Testis (tissue), 2 donors: ENCODE measurements at regions not wholly inside any gene's neighbourhood (a gene's known extent, or its start where the extent isn't known, plus 50 kb on each side); places are given as distances from the start of the nearest gene placed in this dataset.
"Not testable (repeated sequence)": the region's sequence is repeated elsewhere in the genome, so short reads cannot be mapped to it uniquely, and the experiment has no call there.

Source experiments
- DNase-seq: peaks from one replicate; pipeline ENCODE4 v3.0.0-alpha.2; 2019
- H3K27ac ChIP-seq, 2 donors: fragments of 200-600 bp; sonication (generic); one replicate each; pipeline ENCODE4 v1.5.1; 2019
- H3K27me3 ChIP-seq: fragments of 200-600 bp; sonication (generic); one replicate; pipeline ENCODE4 v1.5.1; 2019
- H3K36me3 ChIP-seq: fragments of 200-600 bp; sonication (generic); one replicate; pipeline ENCODE4 v1.5.1; 2017; ENCODE audit warnings: low read depth; ENCODE audit errors: missing control alignments
- H3K4me1 ChIP-seq: fragments of 200-600 bp; sonication (generic); one replicate; pipeline ENCODE4 v1.5.1; 2019
- H3K4me3 ChIP-seq, 2 donors: fragments of 200-600 bp; sonication (generic); one replicate each; pipeline ENCODE4 v1.5.1; 2017 to 2019
- H3K9me3 ChIP-seq: fragments of 200-600 bp; sonication (generic); one replicate; pipeline ENCODE4 v1.5.1; 2017
- POLR2A ChIP-seq: fragments of 450-650 bp; IDR thresholded peaks from one replicate; pipeline ENCODE4 v1.6.1; 2017; ENCODE audit warnings: antibody characterized with exemption, mild to moderate bottlenecking, moderate library complexity
- WGBS, 2 donors: methylation state at CpG; one replicate each; pipeline ENCODE4 v1.1.5; 2018; 5-methylcytosine and 5-hydroxymethylcytosine counted together
- intact Hi-C: fragments of 100-400 bp; cut with DNase I; formaldehyde crosslinking; loops from one replicate; pipeline ENCODE4 v1.15.1; 2023; ENCODE audit warnings: low total_unique reads
- TF ChIP-seq, protein P1 (sequence below), 3 experiments: fragments of 450-650 bp in 2 of 3; fragments of 200-600 bp in 1 of 3; sonication (generic) in 1 of 3; IDR thresholded peaks; one replicate each; pipeline ENCODE4 v1.5.1; 2016 to 2019; ENCODE audit warnings: antibody characterized with exemption in 3 of 3, mild to moderate bottlenecking in 2 of 3, moderate library complexity in 1 of 3

- no peak for DNase-seq
- H3K4me3 ChIP-seq, result no peak overlapping the region
- WGBS, 2 donors, result 85 to 89% methylated on average over 1 of the region's 1 CpG
- intact Hi-C loops, result no loop called here
- H3K27ac ChIP-seq, result no peak overlapping the region
- H3K27me3 ChIP-seq, result no peaks in the 10 kb centered on the region
- no peaks in the 10 kb centered on the region for H3K36me3 ChIP-seq
- no peaks in the 10 kb centered on the region for H3K9me3 ChIP-seq
- no peaks in the 10 kb centered on the region for H3K4me1 ChIP-seq
- TF ChIP-seq, protein P1, sequence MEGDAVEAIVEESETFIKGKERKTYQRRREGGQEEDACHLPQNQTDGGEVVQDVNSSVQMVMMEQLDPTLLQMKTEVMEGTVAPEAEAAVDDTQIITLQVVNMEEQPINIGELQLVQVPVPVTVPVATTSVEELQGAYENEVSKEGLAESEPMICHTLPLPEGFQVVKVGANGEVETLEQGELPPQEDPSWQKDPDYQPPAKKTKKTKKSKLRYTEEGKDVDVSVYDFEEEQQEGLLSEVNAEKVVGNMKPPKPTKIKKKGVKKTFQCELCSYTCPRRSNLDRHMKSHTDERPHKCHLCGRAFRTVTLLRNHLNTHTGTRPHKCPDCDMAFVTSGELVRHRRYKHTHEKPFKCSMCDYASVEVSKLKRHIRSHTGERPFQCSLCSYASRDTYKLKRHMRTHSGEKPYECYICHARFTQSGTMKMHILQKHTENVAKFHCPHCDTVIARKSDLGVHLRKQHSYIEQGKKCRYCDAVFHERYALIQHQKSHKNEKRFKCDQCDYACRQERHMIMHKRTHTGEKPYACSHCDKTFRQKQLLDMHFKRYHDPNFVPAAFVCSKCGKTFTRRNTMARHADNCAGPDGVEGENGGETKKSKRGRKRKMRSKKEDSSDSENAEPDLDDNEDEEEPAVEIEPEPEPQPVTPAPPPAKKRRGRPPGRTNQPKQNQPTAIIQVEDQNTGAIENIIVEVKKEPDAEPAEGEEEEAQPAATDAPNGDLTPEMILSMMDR (IDR thresholded peaks at IDR 0.05), result no peak
These were observed 158.5 kb upstream of the AUTS2 start for GRCh38 chr7:69439636-69440325.

DNA sequence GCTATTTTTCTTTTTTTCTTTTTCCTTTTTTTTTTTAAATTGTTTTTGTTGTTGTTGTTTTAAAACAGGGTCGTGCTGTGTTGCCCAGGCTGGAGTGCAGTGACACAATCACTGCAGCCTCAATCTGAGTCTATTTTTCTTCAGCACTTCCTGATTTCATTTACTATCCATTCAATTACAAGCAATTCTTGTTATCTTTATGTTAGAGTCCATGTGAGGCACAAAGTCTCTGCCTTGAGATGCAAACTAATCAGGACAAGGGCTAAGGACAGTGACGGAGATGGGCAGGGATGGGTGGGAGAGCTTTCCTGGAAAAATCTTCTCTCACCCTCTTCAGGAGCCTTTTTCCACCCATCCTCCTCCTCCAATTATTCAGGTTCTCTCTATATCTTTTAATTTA is 157.3 kb upstream of the AUTS2 start:
- Histone ChIP-seq H3K27ac (no peak overlapping the region), H3K27me3 (no peaks in the 10 kb centered on the region), H3K9me3 (no peaks in the 10 kb centered on the region), H3K4me3 (no peak overlapping the region), H3K4me1 (peaks cover 6% of the 10 kb centered on the region), H3K36me3 (no peaks in the 10 kb centered on the region)
- intact Hi-C loops, result no loop called here
- no peak for DNase-seq
- TF ChIP-seq, protein P1 (IDR thresholded peaks at IDR 0.05), result no peak
- WGBS, 2 donors, result 86 to 92% methylated on average over 2 of the region's 2 CpGs

- no peaks in the 10 kb centered on the region for H3K9me3 ChIP-seq
- H3K4me1 ChIP-seq, result peaks cover 6% of the 10 kb centered on the region
- H3K4me3 ChIP-seq, result no peak overlapping the region
- H3K36me3 ChIP-seq, result no peaks in the 10 kb centered on the region
- 71 to 88% methylated on average over 2 of the region's 2 CpGs for WGBS, 2 donors
- no peak for DNase-seq
- no peaks in the 10 kb centered on the region for H3K27me3 ChIP-seq
- intact Hi-C loops, result no loop called here
- TF ChIP-seq, protein P1 (IDR thresholded peaks at IDR 0.05), result no peak
- no peak for TF ChIP-seq POLR2A
- no peak overlapping the region for H3K27ac ChIP-seq
These were observed 155.1 kb upstream of the AUTS2 start for GRCh38 chr7:69443136-69443535.

DNA sequence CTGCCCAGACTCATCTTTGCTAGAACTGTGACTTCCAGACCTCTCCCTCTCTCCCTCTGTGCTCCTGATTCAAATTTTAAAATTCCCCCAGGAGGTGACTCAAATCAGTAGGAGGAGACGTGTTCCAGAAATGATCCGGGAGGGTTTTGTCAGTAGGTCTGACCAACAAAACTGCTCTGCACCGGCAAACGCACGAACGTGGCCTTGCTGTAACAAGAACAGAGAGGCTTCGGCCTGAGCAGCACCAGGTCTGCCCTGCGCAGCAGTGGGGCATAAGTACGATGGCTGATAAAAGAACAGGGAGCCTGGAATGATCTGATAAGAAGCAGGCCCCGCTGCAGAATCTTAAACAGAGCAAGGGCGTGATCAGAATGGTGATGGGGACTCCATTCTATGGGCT is 152.7 kb upstream of the AUTS2 start:
- no peaks in the 10 kb centered on the region for H3K27me3 ChIP-seq
- intact Hi-C loops, result no loop called here
- H3K9me3 ChIP-seq, result no peaks in the 10 kb centered on the region
- 61 to 62% methylated on average over 11 of the region's 11 CpGs for WGBS, 2 donors
- DNase-seq, result no peak
- no peak overlapping the region for H3K4me3 ChIP-seq
- no peak overlapping the region for H3K27ac ChIP-seq
- peaks cover 6% of the 10 kb centered on the region for H3K4me1 ChIP-seq
- TF ChIP-seq, protein P1 (IDR thresholded peaks at IDR 0.05), result no peak
- no peak for TF ChIP-seq POLR2A
- H3K36me3 ChIP-seq, result no peaks in the 10 kb centered on the region

- H3K4me3 ChIP-seq, DNase-seq, H3K27me3 ChIP-seq, H3K9me3 ChIP-seq, H3K36me3 ChIP-seq, intact Hi-C loops, H3K4me1 ChIP-seq, H3K27ac ChIP-seq: not testable (repeated sequence)
- 91 to 96% methylated on average over 7 of the region's 7 CpGs for WGBS, 2 donors
These were observed 152.1 kb upstream of the AUTS2 start for GRCh38 chr7:69446213-69446612.
